Eye (tissue), 1 donor: ENCODE measurements at regions not wholly inside any gene's neighbourhood (a gene's known extent, or its start where the extent isn't known, plus 50 kb on each side); places are given as distances from the start of the nearest gene placed in this dataset.
A peak's percentile ranks its signal among the peaks of the same experiment; 100 is the strongest.
"Not testable (repeated sequence)": the region's sequence is repeated elsewhere in the genome, so short reads cannot be mapped to it uniquely, and the experiment has no call there.

Experiments used
- DNase-seq: peaks from one replicate; pipeline ENCODE4 v3.0.0-alpha.2; 2015

- peak; percentile 18 for DNase-seq
Measured at GRCh38 chrX:65451663-65452062, 82.9 kb downstream of the LAS1L start.

- DNase-seq: no peak
Measured at GRCh38 chrX:65420154-65420553, 114.4 kb downstream of the LAS1L start.

GRCh38 chrX:65407662-65408061 lies 126.9 kb downstream of the LAS1L start:
- DNase-seq: not testable (repeated sequence)

GRCh38 chrX:65407157-65407626 lies 127.4 kb downstream of the LAS1L start:
- DNase-seq: peak; percentile 32

DNA sequence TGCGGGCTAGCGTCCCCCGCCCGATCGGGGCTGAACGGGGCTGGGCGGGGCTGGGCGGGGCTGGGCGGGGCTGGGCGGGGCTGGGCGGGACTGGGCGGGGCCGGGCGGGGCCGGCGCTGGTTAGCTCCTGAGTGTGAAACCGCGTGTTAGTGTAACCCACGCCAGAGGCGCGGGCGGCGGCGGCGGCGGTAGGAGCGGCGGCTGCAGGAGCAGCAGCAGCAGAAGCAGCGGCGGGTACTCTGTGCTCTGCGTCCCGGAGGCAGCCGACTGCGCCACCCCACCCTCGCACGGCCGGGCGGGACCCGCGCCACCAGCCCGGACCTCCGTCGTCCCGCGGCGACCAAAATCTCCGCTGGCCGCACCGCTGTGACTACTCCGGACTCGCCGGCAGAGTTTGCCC lies 128.1 kb downstream of the LAS1L start:
- DNase-seq: peak; percentile 17

- no peak for DNase-seq
Measured at GRCh38 chrX:65392284-65392683, 142.3 kb downstream of the LAS1L start.

DNA sequence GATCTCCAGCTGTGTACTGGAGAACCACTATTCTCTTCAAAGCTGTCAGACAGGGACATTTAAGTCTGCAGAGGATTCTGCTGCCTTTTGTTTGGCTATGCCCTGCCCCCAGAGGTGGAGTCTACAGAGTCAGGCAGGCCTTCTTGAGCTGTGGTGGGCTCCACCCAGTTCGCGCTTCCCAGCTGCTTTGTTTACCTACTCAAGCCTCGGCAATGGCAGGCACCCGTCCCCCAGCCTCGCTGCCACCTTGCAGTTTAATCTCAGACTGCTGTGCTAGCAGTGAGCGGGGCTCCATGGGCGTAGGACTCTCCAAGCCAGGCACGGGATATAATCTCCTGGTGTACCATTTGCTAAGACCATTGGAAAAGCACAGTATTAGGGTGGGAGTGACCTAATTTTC lies 145.5 kb downstream of the LAS1L start:
- not testable (repeated sequence) for DNase-seq
